HUDEP-2 (cell line): ENCODE measurements at regions not wholly inside any gene's neighbourhood (a gene's known extent, or its start where the extent isn't known, plus 50 kb on each side); places are given as distances from the start of the nearest gene placed in this dataset.

Source experiments
- DNase-seq, 76 experiments: peaks; one replicate each; lab custom pipeline; 2025; ENCODE audit not compliant: unreplicated experiment in 76 of 76; lab: John Stamatoyannopoulos, UW

DNA sequence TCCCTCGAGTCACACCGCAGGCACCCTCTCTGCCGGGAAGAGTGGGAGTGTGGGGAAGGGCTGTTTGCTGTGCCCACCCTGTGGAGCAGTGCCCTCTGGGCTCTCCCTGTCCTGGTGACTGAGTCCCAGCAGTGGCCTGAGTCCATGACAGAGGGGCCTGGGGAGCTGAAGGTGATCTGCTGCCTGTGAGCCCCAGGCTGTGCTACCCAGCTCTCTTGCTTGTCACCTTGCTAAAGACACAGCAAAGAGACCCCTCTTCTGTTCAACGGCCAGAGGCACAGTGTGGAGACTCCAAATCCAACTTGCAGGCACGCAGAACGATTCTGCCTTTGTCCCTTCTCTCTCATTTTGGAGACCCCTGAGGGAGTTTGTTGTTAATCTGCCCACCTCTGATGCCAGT, 232.6 kb downstream of the OPA1 start:
- no peak for DNase-seq

DNA sequence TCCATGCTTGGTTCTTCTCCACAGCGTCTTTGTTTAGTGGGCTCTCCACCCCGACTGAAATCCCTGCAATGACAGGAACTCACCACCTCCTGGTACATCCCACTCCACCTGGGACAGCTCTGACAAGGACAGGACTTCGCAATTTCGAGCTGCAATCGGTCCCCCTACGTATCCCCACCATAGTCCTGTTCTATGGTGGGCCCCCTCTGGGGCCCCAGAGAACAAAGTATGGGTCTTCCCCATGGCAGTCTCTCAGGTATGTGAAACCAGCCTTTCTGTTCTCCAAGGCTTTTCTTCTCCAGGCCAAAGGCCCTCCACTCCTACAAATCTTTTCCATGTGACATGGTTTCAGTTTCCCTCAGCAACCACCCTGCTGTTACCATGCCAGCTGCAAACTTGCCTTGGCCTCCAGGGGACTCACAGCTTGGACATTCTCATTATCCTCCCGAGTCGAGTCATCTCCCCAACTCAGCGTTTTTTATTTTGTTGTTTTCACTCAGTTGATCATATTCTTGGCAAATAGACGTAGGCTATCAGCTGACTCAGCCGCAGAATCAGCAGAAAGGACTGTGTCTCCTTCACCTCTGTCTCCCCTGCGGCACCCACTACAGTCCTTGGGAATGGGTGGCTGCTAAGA, 233.3 kb downstream of the OPA1 start:
- DNase-seq: peak in 2 of 76 experiments; percentile 6 to 27

DNA sequence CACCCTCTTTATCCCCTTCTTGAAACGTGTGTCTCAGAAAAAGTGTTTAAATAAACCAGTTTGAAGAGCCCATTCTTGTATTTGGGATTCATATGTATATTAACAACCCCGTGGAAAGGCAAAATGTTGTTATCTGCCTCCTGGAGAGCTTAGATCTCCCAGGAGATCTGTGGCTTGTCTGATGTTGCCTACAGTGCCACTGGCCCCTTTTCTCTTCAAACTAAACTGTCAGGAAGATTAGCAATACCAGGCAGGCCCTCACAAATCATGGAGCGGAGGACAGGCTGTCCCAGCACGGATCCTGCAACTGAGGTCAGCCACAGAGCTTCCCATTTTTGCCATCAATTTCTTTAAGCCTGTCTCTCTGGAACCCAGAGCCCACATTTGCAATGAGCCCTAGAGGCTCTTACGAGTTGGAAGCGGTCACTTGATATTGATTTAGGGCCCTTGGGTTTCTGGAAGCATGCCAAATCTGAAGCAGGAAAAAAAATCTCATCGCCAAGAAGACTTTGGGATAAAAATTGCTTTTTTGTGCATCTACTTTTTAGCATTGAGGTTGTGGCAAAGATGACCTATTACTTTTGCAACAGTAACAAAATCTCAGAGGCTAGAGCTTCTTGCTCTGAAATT, 234.1 kb downstream of the OPA1 start:
- DNase-seq: no peak

DNA sequence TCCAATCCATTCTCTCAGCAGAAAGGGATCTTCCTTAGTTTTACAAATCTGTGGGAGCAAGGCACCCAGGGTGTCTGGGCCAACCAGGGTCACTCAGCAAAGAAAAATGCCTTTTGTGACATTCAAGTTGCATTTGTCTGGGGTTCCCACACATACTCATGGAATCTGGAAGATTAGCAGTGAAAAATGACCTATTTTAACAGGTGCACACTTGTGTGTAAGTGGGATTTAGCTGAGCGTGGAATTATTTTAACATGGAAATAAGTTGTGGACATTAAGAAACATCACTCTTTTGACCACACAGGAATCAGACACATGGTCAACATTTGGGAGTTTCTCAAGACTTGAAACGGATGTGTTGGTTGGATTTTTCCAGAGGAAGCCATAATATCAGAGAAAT, 234.9 kb downstream of the OPA1 start:
- no peak for DNase-seq

DNA sequence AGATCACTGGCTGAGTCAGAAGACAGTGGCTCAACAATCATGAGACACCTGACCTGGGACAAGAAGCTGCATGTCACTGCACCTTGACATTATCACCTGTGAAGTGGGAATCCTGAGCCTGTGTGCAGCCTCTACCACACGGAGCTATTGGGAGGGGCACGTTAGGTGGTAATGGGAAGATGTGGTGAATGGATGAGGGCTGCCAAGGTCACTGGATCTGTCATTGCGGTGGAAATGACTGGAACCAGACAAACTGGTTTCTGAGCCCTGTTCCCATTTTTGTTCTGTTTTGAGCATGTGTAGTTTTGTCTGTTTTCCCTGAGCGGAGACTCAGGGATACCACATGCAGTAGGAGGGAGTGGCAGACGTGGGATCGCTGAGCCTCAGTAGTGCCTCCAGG, 235.5 kb downstream of the OPA1 start:
- DNase-seq: no peak

DNA sequence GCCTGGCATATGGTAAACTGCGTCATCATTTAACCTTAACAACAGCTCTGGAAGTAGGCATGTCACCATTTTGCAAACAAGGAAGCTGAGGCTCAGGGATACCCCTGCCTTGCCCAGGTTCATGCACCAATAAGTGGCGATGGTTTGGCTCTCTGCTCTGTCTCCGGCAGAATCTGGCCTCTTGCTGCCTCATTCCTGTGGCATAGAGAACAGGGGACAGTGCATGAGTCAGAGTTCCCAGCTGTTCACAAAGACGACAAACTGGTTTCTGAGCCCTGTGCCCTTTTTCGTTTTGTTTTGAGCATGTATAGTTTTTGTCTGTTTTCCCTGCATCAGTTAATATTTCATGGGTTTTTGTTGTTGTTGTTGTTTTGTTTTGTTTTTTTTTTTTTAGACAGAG, 236.8 kb downstream of the OPA1 start:
- no peak for DNase-seq

DNA sequence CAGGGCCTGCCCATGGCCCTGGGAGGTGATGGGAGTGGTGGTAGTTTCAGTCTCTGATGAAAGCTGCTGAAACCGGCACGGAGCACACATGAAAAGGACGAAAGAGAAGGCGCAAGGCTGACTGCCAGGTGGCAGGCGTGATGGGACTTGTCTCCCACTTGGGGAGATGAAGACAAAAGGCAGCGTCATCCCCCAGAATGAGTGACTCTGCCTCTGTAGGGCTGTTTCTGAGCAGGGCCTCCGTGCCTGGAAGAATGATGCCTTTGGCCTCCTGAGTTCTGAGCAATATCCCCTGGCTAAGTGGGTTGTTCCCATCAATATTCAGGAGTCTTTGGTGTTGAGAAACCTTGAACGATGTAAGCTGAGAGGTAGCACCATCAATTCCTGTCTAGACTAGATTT, 237.8 kb downstream of the OPA1 start:
- no peak for DNase-seq

DNA sequence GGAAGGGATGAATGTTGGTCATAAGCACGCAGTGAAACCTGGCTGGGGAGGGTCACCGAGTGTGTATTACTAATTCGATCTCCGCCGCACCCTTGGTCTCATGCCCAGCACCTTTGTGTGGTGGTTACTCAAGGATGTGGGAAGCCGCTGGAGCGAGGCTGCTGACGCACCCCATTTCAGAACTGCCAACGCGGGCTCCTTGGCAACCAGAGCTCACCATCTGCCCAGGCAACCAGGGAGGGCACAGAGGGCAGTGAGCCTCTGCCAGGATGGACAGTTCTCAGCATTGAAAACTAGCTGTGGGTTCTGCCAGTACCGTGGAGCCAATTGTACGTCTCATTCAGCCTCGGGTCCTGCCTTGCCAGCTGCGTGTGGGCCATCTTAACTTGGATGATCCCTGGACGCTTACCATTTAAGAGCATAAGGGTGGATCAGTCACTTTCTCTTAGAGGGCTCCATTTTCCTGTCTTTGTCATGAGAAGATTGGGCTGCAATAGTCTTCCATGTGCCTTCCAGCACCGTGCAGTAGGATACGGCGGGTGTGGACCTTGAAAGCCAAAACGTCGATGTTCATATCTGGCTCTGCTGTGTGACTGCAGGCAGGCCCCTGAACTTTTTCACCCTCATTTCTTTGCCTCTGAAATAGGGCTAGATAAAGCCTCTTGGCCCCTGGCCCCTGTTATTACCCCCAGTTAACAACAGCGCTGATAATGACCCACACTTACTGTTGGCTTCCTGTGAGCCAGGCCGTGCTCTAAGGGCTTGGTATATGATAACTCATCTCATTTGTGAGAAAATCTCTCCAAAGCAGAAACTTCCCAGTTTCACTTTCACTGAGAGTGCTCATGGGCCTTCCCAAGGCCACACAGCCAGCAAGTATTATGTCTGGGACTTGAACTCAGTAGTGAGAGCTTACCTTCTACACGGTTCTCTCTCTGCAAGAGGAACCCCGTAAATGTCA, 238.8 kb downstream of the OPA1 start:
- no peak for DNase-seq

DNA sequence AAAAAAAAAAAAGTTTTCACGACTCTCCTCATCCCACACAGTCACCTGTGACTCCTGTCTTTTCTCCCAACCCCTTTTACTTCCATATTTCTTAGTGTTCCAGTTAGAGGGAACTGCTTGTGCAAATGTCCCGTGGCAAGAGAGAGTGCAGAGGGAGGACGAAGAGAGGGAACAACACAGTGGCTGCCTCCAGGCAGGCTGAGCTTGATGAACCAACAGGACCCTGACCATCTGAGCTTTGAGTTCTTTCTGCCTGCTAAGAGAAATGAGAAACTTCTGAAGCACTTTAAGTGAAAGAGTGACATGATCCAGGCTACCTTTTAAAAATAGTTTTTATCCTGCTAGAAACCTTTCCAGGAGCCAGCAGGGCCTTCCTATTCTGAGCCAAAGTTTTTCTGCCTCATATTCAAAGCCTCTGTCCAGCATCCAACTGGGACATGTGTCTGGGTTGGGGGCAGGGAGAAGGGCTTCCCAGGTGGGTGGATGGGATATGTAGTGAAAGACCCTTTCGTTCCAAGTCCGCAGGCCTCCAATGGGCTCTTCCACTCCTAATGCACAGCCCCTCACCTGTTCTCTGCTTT, 239.9 kb downstream of the OPA1 start:
- DNase-seq: no peak

DNA sequence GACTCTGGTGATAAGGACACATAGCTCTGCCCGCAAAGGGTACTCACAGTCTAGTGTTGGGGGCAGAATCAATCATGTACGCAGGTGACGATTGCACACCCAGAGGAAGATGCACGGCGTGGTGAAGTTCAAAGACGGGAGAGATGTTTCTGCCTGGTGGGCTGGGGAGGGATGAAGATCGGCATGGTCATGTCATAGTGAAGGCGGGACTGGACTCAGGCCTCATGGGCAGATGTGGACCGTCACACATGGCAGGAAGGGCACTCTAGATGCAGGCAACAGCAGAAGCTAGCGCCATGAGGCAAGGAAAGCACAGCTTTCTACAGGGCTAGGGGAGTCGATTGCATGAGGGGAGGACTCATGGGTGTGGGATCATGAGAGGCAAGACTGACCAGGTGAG, 240.6 kb downstream of the OPA1 start:
- DNase-seq: no peak

DNA sequence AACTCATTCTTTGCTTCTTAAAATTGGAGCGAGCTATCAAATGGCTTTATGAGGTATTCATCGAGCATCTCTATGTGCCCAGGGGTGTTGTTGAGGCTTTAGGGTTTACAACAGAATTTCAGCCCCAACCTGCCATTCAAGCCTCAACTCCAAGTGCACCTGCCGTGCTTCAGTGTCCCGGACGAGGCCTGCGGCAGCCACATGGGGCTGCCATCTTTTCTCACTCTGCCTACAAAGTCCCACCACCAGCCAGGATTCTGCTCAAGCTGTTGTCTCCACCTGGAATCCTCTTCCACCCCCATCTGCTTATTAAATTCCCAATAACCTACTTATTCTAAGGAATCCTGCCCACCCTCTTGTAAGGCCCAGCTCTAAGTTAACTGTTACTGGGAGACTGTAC, 242.4 kb downstream of the OPA1 start:
- no peak for DNase-seq

DNA sequence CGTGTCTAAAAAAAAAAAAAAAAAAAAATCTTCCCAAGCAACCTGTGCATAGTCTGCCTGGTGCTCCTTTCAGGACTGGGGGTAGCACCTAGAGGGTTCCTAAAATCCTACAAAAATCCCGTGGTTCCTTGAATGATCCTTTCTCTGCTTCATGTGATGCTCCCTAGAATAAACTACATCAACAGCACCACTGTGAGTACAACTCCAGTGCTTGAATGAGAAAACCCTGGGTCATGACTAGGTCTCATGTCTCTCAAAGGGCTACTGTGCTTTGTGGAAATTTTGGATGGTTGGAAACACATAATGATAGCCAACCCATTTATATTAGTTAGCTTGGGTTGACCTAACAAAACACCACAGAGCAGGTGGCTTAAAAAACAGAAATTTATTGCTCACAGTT, 243.5 kb downstream of the OPA1 start:
- DNase-seq: no peak

DNA sequence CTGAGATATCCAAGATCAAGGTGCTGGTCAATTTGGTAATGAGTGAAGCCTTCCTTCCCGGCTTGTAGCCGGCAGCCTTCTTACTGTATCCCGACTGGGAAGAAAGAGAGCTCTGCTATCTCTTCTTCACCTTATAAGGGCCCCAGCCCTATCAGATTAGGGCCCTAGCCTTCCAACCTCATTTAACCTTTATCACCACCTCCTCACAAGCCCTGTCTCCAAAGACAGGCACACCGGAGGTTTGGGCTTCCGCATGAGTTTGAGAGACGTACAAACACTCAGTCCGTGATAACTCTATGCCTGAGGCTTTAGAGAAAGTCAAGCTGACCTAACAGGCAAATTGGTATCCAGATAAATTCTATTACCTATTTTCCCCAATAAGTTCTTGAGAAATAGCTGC, 243.9 kb downstream of the OPA1 start:
- no peak for DNase-seq

DNA sequence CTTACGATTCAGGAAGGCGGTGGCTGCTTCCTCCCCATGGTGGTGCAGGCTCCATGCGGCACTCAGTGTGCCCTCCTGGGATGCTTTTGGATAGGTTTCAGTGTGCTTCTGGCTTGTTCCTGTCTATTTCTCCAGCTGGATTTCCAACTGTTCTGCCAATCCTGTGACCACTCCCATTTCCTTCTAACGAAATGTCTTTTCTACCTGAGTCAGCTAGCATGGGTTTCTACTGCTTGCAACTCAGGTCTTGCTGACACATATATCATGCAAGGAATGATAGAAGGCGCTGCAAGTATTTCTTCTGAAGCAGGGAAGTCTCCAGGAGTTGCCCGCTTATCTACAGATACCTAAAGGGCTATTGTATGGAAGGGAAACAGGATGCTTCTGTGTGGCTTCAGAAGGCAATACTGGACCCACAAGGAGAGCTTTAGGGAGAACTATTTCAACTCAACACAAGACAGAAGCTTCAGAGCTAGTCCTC, 244.4 kb downstream of the OPA1 start:
- DNase-seq: no peak

DNA sequence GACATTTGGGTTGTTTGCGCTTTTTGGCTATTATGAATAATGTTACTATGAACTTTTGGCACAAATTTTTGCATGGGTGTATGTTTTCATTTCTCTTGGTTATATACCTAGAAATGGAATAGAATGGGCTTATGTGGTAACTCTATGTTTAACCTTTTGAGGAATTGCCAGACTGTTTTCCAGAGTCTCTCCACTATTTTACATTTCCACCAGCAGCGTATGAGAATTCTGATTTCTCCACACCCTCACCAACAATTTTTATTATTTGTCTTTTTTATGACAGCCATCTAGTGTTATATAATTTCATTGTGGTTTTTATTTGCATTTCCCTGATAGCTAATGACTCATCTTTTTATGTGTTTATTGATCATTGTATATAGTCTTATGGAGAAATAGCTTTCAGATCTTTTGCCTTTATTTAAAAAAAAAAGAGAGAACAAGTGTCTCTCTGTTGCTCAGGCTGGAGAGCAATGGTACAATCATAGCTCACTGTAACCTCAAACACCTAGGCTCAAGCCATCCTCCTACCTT, 247.2 kb downstream of the OPA1 start:
- no peak for DNase-seq

DNA sequence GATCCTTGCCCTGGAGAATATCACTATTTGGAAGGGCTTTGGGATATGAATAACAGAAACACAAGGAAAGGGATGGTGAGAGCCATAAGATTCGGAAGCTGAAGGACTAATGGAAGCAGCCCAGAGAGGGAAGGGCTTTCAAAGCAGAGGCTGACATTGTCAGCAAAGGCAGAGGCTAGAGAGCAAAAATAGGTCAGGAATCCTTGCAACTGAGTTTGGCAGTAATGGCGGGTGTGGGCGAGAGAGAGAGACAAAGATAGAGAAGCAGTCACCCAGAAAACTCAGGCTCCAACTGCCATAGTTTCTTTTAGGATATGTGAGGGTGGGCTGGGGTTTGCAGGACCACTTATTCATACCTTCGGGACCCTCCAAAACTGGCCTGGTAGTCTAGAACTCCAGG, 248.6 kb downstream of the OPA1 start:
- DNase-seq: no peak

DNA sequence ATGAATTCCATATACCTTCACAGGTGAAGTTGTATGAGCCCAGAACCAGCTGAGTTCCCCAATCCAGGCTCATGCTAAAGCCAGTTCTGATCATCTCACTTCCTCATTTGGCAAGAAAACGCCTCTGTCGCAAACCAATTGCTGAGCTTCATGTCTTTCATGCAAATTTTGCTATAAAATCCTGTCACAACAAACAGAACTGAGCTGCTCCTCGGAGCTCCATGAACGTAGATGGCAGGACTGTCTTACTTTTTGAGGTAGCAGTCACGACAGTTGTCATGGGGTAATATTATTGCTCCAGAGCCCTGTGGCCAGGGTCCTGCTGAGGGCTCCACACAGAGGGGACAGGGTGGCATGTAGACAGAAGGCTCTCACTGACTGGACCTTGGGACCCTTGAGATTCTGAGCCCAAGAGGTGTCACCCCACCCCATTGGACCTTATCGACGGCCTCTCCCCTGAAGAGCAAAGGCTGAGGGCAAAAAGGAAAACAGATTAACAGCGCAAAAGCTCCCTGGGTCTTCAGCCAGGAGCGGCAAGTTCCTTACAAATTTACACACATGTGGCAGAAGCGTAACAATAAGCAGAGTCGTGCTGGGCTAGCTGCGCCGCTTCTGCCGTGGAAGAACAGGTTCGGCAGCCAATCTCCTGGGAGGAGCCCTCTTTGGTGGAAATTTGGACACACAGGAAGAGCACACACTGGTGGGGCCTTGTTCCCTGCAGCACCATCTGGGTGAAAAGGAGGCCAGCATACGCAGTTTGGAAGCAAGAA, 249.2 kb downstream of the OPA1 start:
- no peak for DNase-seq

DNA sequence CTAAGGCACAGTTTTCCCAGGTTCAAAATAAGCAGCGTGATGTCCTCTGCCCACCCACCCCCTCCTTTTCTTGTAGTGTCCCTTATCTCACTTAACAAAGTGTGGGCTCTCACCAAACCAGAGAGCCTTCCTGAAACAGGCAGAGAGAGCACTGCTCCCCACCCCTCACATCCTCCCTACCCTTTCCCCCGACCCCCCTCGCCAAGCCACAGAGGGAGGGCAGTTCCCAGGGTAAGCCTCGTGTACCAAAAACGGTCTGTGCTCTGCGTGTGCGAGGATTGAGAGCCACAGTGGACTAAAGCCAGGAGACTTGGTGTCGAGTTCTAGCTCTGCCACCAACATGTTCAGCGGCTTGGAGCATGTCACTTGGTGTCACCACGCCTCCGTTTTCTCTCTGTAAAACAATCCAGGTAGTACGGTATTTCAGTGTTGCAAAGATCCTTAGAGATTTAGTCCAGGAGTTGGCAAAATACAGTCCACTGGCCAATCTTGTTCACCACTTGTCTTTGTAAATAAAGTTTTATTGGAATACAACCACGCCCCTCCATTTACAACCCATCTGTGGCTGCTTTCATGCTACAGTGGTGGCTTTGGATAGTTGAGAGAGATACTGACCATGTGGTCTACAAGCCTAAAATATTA, 249.9 kb downstream of the OPA1 start:
- no peak for DNase-seq

DNA sequence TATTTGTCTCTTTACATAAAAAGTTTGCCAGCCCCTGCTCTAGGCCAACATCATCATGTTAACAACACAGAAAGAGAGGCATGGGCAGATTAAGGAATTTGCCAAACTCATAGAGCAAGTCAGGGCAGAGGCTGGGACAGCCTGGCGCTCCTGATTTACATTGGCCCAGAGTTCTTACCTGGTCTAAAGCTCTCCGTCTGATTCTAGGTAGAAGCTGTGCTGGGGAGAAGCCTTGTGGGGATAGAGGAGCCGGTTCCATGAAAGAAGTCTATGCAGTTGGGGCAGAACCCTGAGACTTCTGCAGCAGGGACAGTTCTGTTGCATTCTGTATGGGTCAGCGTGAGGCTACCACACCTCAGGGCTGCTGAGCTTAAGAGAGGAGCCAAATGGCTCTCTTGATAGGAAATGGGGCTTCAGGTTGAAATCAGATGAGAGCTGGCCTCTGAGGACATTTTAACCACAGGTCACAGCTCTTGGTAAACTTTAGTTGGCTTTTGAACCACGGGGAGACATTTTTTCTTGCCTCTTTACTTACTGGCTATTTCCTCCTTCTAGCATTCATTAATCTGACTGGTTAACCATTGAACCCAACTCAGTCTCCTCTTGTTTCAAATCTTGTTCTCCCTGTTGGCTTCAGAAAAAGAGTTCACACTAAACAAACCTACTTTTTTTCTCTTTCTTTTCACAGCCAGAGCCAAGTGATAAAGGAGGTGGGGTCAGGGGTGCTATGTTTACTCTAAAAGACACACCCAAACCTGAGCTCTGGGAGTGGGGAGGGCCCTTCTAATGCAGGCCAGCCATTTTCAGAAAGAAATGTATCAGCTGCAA, 250.7 kb downstream of the OPA1 start:
- DNase-seq: no peak
